Heart right ventricle (tissue), 16 donors: ENCODE measurements at regions not wholly inside any gene's neighbourhood (a gene's known extent, or its start where the extent isn't known, plus 50 kb on each side); places are given as distances from the start of the nearest gene placed in this dataset.

ENCODE experiments used
- ATAC-seq, 8 donors: fragments of 200-7000 bp; cut with Tn5 transposase; one replicate each; pipeline ENCODE4 v1.9.1; 2020; ENCODE audit warnings: mild to moderate bottlenecking in 8 of 8, moderate library complexity in 8 of 8, moderate number of reproducible peaks in 1 of 8
- DNase-seq, 2 donors: peaks; one replicate each; pipeline ENCODE4 v3.0.0-alpha.2; 2020
- H3K27ac ChIP-seq, 10 donors: fragments of 200-600 bp; sonication (generic) in 2 of 10; one replicate each; pipeline versions ENCODE4 v1.5.0 to v1.8.0; 2020 to 2022; ENCODE audit warnings: mild to moderate bottlenecking in 3 of 10
- H3K27me3 ChIP-seq, 7 donors: fragments of 200-600 bp; one replicate each; pipeline ENCODE4 v1.8.0; 2021 to 2022; ENCODE audit warnings: mild to moderate bottlenecking in 2 of 7
- H3K36me3 ChIP-seq, 9 donors: fragments of 200-600 bp; sonication (generic) in 1 of 9; one replicate each; pipeline versions ENCODE4 v1.5.0 to v1.8.0; 2020 to 2022; ENCODE audit warnings: mild to moderate bottlenecking in 2 of 9
- H3K4me1 ChIP-seq, 9 donors: fragments of 200-600 bp; sonication (generic) in 1 of 9; one replicate each; pipeline versions ENCODE4 v1.5.0 to v1.8.0; 2020 to 2022; ENCODE audit warnings: mild to moderate bottlenecking in 4 of 9
- H3K4me3 ChIP-seq, 10 donors: fragments of 200-600 bp; sonication (generic) in 2 of 10; one replicate each; pipeline versions ENCODE4 v1.5.0 to v1.8.0; 2020 to 2022; ENCODE audit warnings: mild to moderate bottlenecking in 7 of 10, moderate library complexity in 2 of 10
- H3K9me3 ChIP-seq, 11 donors: fragments of 200-600 bp in 10 of 11; sonication (generic) in 2 of 11; one replicate each; pipeline versions ENCODE4 v1.5.0 to v1.8.0; 2013 to 2022; ENCODE audit warnings: mild to moderate bottlenecking in 2 of 11, control low read depth in 1 of 11, moderate library complexity in 1 of 11
- WGBS, 2 donors: extraction: QIAGEN DNeasy Blood & Tissue Kit; methylation state at CpG; one replicate each; pipeline ENCODE4 v1.1.7; 2013; ENCODE audit warnings: inconsistent platforms in 1 of 2; 5-methylcytosine and 5-hydroxymethylcytosine counted together
- intact Hi-C, 10 donors: fragments of 100-400 bp; cut with DNase I; formaldehyde crosslinking; loops; one replicate each; pipeline versions ENCODE4 v1.11.1 to v1.14.2; 2022
- TF ChIP-seq, protein P1 (sequence below), 9 donors: fragments of 200-600 bp; sonication (generic) in 2 of 9; IDR thresholded peaks; one replicate each; pipeline versions ENCODE4 v1.5.0 to v1.8.0; 2021 to 2022; ENCODE audit warnings: antibody characterized with exemption in 9 of 9, mild to moderate bottlenecking in 5 of 9, moderate library complexity in 1 of 9
- donor health status: Arrhythmogenic right ventricular cardiomyopathy.
- donor health status: ischemic (EF 13 %, LVEDD 7.1; RV severe dilation, severe dysfunction).
- donor health status: healthy with polysubstance abuse.
- donor health status: DM: no; HTN: yes; CAD: no.
- donor health status: DM: no; HTN: no; CAD: no.
- donor health status: ischemic (EF 25% LVEDD 6.9; RV normal size, moderate dysfunction).
- donor health status: ischemic (EF 25% LVEDD 5.7; RV mildly dilated, moderate dysfunction).
- donor health status: healthy.
- donor health status: DM: yes; HTN: yes; CAD: no.
- donor health status: Ischemic cardiomyopathy.
- donor health status: ischemic (EF 35%, LVEDD 5.7; RV mildly dilated, moderate dysfunction).
- donor health status: nonischemic (EF 11% LVEDD 7.7; RV severe dilation, severe dysfunction).
- donor health status: DM: yes; HTN: yes; CAD: no.
- donor health status: PGD.
- donor health status: ischemic (EF 29% LVEDD 5.4; RV normal size, mild dysfunction).
- donor health status: nonischemic (EF 23%, LVEDD 6.1; RV moderate dilation, normal function).

DNA sequence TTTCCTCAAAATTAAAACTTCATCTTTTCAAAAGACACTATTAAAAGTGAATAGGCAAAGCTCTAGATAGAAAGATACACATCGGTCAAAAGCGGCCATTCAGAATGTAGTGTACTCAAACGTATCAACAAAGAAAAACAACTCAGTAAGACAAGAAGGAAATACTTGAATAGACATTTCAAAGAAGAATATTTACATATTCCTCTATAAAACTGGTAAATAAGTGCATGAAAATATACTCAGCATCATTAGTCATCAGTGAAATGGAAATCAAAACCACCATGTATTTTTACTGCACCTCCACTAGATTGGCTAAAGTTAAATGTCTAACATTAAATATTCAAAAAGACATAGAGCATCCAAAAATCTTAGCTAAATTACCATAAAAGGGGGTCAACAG, 551.1 kb upstream of the SORCS1 start:
- H3K4me1 ChIP-seq, result no peaks in the 10 kb centered on the region
- intact Hi-C loops, result no loop called here
- TF ChIP-seq, protein P1, sequence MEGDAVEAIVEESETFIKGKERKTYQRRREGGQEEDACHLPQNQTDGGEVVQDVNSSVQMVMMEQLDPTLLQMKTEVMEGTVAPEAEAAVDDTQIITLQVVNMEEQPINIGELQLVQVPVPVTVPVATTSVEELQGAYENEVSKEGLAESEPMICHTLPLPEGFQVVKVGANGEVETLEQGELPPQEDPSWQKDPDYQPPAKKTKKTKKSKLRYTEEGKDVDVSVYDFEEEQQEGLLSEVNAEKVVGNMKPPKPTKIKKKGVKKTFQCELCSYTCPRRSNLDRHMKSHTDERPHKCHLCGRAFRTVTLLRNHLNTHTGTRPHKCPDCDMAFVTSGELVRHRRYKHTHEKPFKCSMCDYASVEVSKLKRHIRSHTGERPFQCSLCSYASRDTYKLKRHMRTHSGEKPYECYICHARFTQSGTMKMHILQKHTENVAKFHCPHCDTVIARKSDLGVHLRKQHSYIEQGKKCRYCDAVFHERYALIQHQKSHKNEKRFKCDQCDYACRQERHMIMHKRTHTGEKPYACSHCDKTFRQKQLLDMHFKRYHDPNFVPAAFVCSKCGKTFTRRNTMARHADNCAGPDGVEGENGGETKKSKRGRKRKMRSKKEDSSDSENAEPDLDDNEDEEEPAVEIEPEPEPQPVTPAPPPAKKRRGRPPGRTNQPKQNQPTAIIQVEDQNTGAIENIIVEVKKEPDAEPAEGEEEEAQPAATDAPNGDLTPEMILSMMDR (IDR thresholded peaks at IDR 0.05), result no peak

DNA sequence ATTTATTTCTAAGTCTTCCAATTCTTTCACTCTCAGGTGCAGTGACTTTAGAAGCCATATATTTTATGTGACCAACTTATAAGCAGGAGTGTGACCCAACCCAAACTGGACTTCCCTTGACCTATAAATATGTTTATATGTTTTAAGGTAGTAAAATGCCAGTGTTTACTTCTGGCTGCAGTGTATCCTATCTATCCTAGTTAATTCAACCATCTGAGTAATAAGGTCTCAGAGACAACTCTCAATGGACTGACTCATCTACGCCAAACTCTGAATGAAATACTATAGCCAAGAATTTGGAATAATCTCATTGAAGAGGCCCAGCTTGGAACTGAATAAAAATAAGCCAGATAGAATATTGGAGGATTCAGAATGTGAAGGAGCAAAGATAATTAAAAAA, 544.5 kb upstream of the SORCS1 start:
- H3K9me3 ChIP-seq, result no peaks in the 10 kb centered on the region
- no peaks in the 10 kb centered on the region for H3K36me3 ChIP-seq
- H3K4me1 ChIP-seq, result no peaks in the 10 kb centered on the region
- no peak for ATAC-seq
- H3K27ac ChIP-seq, result no peak overlapping the region
- 81 to 86% methylated on average over 1 of the region's 1 CpG for WGBS, 2 donors
- H3K27me3 ChIP-seq, result no peaks in the 10 kb centered on the region
- DNase-seq, result no peak
- TF ChIP-seq, protein P1 (IDR thresholded peaks at IDR 0.05), result no peak
- H3K4me3 ChIP-seq, result no peak overlapping the region
- intact Hi-C loops, result no loop called here

More for the DNA sequence above, 551.1 kb upstream of the SORCS1 start:
- no peaks in the 10 kb centered on the region for H3K9me3 ChIP-seq
- no peak overlapping the region for H3K4me3 ChIP-seq
- no peak overlapping the region for H3K27ac ChIP-seq
- WGBS, 2 donors, result 85 to 89% methylated on average over 3 of the region's 3 CpGs
- H3K27me3 ChIP-seq, result no peaks in the 10 kb centered on the region
- no peak for DNase-seq
- no peak for ATAC-seq
- no peaks in the 10 kb centered on the region for H3K36me3 ChIP-seq

DNA sequence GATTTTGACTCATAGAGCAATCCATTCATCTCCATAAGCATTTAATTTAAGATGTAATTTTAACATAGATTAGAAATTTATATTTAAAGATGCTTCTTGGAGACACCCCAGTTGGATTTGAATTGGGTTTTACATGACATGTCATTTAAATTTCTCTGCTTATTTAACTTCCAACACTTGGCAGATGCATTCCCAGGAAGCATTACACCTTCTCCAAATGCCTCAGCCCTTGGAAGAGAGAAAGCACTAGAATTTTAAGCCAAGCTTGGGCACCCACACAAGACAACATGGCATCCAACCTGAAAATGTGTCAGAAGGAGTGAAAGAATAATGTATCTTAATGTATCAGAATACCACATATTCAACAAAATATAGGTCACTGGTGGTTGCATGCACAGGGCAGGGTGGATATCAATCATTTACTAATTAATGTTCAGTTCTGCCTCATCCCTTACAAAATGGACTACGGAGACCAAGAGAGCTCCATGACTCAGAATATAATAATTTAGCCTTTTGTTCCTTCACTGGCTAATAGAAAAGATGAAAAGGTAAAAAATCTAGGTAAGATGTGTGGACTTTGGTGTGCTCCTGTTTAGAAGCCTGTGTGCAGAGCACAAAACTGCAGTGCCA, 541.7 kb upstream of the SORCS1 start:
- DNase-seq, result no peak
- TF ChIP-seq, protein P1 (IDR thresholded peaks at IDR 0.05), result no peak
- H3K4me1 ChIP-seq, result no peaks in the 10 kb centered on the region
- no peak overlapping the region for H3K27ac ChIP-seq
- no peak overlapping the region for H3K4me3 ChIP-seq
- intact Hi-C loops, result no loop called here
- no peaks in the 10 kb centered on the region for H3K27me3 ChIP-seq
- ATAC-seq, result no peak
- H3K9me3 ChIP-seq, result no peaks in the 10 kb centered on the region
- 85 to 88% methylated on average over 1 of the region's 1 CpG for WGBS, 2 donors
- no peaks in the 10 kb centered on the region for H3K36me3 ChIP-seq

DNA sequence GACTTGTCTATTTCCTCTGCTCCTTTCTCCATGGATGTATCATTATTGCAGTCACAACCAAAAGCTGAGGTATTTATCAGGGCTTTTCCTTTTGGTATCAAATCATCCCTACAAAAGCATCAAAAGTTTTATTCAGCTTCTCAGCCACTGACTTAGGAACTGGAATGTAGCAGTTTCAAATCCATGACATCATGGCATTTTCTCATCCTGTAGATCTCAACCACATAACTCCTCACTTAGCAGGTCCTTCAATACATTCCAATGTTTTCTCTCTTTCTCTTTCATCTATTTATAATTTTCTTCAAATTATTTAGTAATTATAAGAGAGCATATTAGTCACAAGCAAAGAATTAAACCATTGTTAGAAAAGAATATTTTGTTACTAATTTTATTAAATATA, 537.4 kb upstream of the SORCS1 start:
- intact Hi-C loops, result no loop called here
- no peak for ATAC-seq
- no peaks in the 10 kb centered on the region for H3K36me3 ChIP-seq
- DNase-seq, result no peak
- TF ChIP-seq, protein P1 (IDR thresholded peaks at IDR 0.05), result no peak
- H3K27ac ChIP-seq, result no peak overlapping the region
- peaks cover 0 to 5% (median 0%) of the 10 kb centered on the region in 11 donors for H3K9me3 ChIP-seq
- H3K27me3 ChIP-seq, result no peaks in the 10 kb centered on the region
- no peak overlapping the region for H3K4me3 ChIP-seq
- H3K4me1 ChIP-seq, result no peaks in the 10 kb centered on the region
